ENCODE measurements at regions not wholly inside any gene's neighbourhood (a gene's known extent, or its start where the extent isn't known, plus 50 kb on each side); places are given as distances from the start of the nearest gene placed in this dataset.
"Not testable (repeated sequence)": the region's sequence is repeated elsewhere in the genome, so short reads cannot be mapped to it uniquely, and the experiment has no call there.

DNA sequence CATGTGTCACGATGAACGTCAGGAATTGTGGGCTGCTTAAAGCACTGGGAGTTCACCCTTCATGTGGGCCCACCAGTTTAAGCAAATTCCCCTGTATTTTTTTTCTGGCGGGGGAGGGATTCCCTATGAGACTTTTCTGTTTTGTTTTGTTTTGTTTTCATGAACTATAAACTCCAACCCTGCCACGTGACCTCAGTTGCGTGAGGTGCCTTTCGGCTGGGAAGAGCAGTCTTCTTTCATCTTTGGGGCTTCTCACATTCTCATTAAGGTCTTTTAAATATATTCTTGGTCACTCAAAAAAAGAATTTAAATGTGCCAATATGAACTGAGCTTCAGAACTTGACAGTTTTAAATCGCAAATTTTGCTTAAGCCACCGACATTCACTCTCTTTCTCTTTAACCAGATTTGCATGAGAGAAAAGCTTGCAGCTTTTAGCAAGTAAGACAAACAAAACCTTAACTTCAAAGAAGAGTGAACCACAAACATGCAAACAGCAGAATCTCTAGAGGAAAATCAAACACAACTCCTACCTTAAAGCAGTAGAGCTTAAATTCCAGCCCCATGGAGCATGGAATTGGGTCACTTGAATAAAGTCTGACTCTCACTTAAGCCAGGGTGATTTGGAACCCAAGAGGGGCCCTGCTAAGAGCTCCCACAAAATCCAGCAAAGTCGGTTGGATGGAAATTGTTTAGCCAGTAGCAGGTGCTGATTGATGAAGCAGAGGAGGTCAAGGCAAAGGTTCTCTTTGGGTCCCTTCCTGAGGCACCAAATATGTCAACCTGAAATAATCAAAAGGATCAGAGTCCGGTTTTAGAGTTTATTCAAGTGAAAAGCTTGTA is 699.8 kb upstream of the GBE1 start:
- in situ Hi-C loops (cut with HindIII; ENCODE audit: low sequenced_read_pairs), result no loop called here
- no peak overlapping the region for H3K4me3 ChIP-seq (ENCODE audit: low read depth, low read length)
- TF ChIP-seq, protein P1, sequence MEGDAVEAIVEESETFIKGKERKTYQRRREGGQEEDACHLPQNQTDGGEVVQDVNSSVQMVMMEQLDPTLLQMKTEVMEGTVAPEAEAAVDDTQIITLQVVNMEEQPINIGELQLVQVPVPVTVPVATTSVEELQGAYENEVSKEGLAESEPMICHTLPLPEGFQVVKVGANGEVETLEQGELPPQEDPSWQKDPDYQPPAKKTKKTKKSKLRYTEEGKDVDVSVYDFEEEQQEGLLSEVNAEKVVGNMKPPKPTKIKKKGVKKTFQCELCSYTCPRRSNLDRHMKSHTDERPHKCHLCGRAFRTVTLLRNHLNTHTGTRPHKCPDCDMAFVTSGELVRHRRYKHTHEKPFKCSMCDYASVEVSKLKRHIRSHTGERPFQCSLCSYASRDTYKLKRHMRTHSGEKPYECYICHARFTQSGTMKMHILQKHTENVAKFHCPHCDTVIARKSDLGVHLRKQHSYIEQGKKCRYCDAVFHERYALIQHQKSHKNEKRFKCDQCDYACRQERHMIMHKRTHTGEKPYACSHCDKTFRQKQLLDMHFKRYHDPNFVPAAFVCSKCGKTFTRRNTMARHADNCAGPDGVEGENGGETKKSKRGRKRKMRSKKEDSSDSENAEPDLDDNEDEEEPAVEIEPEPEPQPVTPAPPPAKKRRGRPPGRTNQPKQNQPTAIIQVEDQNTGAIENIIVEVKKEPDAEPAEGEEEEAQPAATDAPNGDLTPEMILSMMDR (IDR thresholded peaks at IDR 0.05; ENCODE audit: low read depth, low read length), result no peak
- no peak for DNase-seq (ENCODE audit: low read depth, low spot score)

DNA sequence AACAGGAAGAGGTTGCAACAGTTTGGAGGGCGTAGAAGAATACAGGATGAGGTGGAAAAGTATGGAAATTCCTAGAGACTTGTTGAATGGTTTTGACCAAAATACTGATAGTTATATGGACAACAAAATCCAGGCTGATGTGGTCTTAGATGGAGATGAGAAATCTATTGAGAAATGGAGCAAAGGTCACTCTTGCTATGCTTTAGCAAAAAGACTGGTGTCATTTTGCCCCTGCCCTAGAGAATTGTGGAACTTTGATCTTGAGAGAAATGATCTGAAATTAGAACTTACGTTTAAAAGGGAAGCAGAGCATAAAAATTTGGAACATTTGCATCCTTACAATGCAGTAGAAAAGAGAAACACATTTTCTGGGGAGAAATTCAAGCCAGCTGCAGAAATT is 686.9 kb upstream of the GBE1 start:
- H3K4me3 ChIP-seq (ENCODE audit: low read depth, low read length), result no peak overlapping the region
- DNase-seq (ENCODE audit: low read depth, low spot score), result no peak
- in situ Hi-C loops (cut with HindIII; ENCODE audit: low sequenced_read_pairs), result no loop called here
- TF ChIP-seq, protein P1 (IDR thresholded peaks at IDR 0.05; ENCODE audit: low read depth, low read length), result no peak

DNA sequence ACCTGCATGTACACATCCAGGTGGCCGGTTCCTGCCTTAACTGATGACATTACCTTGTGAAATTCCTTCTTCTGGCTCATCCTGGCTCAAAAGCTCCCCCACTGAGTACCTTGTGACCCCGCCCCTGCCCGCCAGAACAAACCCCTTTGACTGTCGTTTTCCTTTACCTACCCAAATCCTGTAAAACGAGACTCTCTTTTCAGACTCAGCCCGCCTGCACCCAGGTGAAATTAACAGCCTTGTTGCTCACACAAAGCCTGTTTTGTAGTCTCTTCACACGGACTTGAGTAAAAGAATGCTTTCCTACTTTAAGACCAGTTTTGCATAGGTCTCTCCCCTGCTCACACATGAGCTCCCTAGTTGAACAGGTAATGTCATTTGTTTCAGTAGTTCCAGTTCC is 667.4 kb upstream of the GBE1 start:
- in situ Hi-C loops (cut with HindIII; ENCODE audit: low sequenced_read_pairs); H3K4me3 ChIP-seq (ENCODE audit: low read depth, low read length); DNase-seq (ENCODE audit: low read depth, low spot score): not testable (repeated sequence)

DNA sequence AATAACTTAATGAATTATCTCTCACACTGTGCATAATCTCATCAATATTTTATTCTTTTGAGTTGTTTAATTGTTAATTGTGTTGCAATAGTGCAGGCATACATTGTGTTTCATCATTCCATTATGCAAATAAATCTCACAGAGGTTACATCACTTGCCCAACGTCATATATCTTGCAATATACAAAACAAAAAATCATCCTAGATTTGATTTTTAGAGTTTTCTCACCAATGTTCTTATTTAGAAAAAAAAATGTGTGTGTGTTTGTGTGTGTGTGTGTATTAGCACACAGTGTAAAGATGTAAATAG is 662.5 kb upstream of the GBE1 start:
- H3K4me3 ChIP-seq (ENCODE audit: low read depth, low read length), result no peak overlapping the region
- in situ Hi-C loops (cut with HindIII; ENCODE audit: low sequenced_read_pairs), result no loop called here
- no peak for DNase-seq (ENCODE audit: low read depth, low spot score)
- TF ChIP-seq, protein P1 (IDR thresholded peaks at IDR 0.05; ENCODE audit: low read depth, low read length), result no peak

DNA sequence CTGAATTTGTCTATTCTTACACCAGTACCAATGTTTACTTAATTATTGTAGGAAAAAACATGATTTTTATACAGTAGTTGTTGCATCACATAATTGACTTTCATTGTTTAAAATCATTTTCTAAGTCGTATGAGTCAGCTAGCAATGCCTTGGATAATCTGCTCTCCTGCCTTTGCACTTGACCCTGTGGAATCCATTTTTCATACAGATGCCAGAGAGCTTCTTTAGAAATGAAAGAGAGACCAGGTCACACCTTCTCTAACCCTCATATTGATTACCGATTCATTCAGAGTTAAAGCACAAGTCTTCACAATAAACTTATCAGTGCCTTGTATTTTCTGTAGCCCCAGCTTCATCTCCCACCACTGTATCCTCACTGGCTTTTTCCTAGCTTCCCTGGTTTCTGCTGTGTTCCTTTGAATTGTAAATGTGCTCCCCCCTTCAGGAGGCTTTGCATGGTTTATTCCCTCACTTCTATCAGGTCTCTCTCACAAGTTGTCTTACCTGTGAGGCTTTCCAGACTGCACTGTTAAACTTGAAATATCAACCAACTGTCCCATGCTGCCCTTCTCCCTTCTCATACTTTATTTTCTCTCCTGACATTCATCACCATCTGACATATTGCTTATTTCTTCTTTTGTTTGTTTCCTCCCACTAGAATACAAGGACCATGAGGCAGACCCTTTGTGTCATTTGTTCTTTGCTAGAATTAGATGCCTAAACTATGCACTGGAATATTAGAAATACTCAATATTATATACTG is 662.0 kb upstream of the GBE1 start:
- TF ChIP-seq, protein P1 (IDR thresholded peaks at IDR 0.05; ENCODE audit: low read depth, low read length), result no peak
- in situ Hi-C loops (cut with HindIII; ENCODE audit: low sequenced_read_pairs), result no loop called here
- DNase-seq (ENCODE audit: low read depth, low spot score), result no peak
- H3K4me3 ChIP-seq (ENCODE audit: low read depth, low read length), result no peak overlapping the region

DNA sequence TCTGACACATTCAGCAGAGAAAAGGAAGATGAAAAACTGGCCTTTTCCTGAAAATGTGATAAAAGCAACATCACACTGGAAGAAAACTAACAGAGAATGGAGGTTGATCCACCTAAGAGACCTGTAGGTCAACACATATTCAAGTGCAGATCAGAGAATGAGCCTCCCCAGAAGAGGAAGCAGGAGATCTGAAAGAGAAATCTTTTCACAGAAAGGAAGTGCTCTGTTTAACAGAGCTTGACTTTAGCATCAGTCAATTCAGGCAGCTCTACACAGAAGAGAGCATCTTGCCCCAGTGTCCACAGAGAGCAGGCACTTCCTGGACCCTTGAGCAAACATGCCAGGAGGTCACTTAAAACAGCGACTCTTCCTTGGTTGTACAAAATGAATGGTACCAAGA is 655.4 kb upstream of the GBE1 start:
- TF ChIP-seq, protein P1 (IDR thresholded peaks at IDR 0.05; ENCODE audit: low read depth, low read length), result no peak
- no peak for DNase-seq (ENCODE audit: low read depth, low spot score)
- in situ Hi-C loops (cut with HindIII; ENCODE audit: low sequenced_read_pairs), result no loop called here
- H3K4me3 ChIP-seq (ENCODE audit: low read depth, low read length), result no peak overlapping the region

DNA sequence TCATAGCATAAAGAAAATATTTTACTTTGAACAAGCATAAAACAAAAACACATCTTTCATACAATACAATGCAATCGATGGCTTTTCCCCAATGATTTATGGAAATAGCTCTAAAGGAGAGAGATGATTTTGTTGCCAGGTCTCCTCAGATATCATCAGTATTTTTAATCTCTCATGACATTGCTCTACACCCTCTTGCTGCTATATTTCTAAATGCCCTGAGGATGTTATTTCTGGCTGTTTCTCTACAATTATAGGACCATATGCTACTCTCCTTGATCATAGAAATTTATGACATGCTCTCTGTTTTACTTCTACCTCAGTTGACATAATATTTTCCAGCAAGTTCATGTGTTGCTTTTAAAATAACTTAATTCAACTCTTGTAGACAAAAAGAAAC is 654.9 kb upstream of the GBE1 start:
- DNase-seq (ENCODE audit: low read depth, low spot score), result no peak
- in situ Hi-C loops (cut with HindIII; ENCODE audit: low sequenced_read_pairs), result no loop called here
- no peak overlapping the region for H3K4me3 ChIP-seq (ENCODE audit: low read depth, low read length)
- TF ChIP-seq, protein P1 (IDR thresholded peaks at IDR 0.05; ENCODE audit: low read depth, low read length), result no peak

All from astrocyte of the spinal cord (primary cell).